ENCODE measurements at regions not wholly inside any gene's neighbourhood (a gene's known extent, or its start where the extent isn't known, plus 50 kb on each side); places are given as distances from the start of the nearest gene placed in this dataset.

GRCh38 chr13:64758521-64759244 lies 2471.5 kb downstream of the PCDH9 start:
- Histone ChIP-seq H3K36me3 (replicated peaks; ENCODE audit: low read depth, low read length) (no peaks in the 10 kb centered on the region), H3K79me2 (ENCODE audit: low read length) (no peaks in the 10 kb centered on the region), H3K4me2 (ENCODE audit: low read length) (no peak overlapping the region), H3K9ac (ENCODE audit: low read length) (no peak overlapping the region), H3K27ac (ENCODE audit: low read length) (no peak overlapping the region), H4K20me1 (ENCODE audit: insufficient read depth, low read length) (no peaks in the 10 kb centered on the region), H3K27me3 (ENCODE audit: low read depth, low read length) (no peaks in the 10 kb centered on the region), H3K4me3 (ENCODE audit: low read length) (no peak overlapping the region), H3K4me1 (ENCODE audit: low read length) (no peaks in the 10 kb centered on the region), H2AFZ (ENCODE audit: low read depth, low read length) (no peak overlapping the region), H3K9me3 (ENCODE audit: insufficient read depth, low read length) (no peaks in the 10 kb centered on the region)
- no peak for TF ChIP-seq EZH2phosphoT487 (IDR thresholded peaks at IDR 0.05; ENCODE audit: low read depth)
- no peak for TF ChIP-seq CTCF (IDR thresholded peaks at IDR 0.05; ENCODE audit: low read depth, low read length)

GRCh38 chr13:64756621-64757020 lies 2473.5 kb downstream of the PCDH9 start:
- Histone ChIP-seq H3K4me3 (ENCODE audit: low read length) (no peak overlapping the region), H3K27me3 (ENCODE audit: low read depth, low read length) (no peaks in the 10 kb centered on the region), H3K9me3 (ENCODE audit: insufficient read depth, low read length) (no peaks in the 10 kb centered on the region), H3K9ac (ENCODE audit: low read length) (no peak overlapping the region), H3K36me3 (replicated peaks; ENCODE audit: low read depth, low read length) (no peaks in the 10 kb centered on the region), H4K20me1 (ENCODE audit: insufficient read depth, low read length) (no peaks in the 10 kb centered on the region), H3K27ac (ENCODE audit: low read length) (no peak overlapping the region), H3K4me2 (ENCODE audit: low read length) (no peak overlapping the region), H3K79me2 (ENCODE audit: low read length) (no peaks in the 10 kb centered on the region), H2AFZ (ENCODE audit: low read depth, low read length) (no peak overlapping the region), H3K4me1 (ENCODE audit: low read length) (no peaks in the 10 kb centered on the region)
- TF ChIP-seq EZH2phosphoT487 (IDR thresholded peaks at IDR 0.05; ENCODE audit: low read depth) (no peak), CTCF (IDR thresholded peaks at IDR 0.05; ENCODE audit: low read depth, low read length) (no peak)

GRCh38 chr13:64755961-64756360 lies 2474.2 kb downstream of the PCDH9 start:
- Histone ChIP-seq H3K9ac (ENCODE audit: low read length) (no peak overlapping the region), H2AFZ (ENCODE audit: low read depth, low read length) (no peak overlapping the region), H3K27ac (ENCODE audit: low read length) (no peak overlapping the region), H3K79me2 (ENCODE audit: low read length) (no peaks in the 10 kb centered on the region), H3K36me3 (replicated peaks; ENCODE audit: low read depth, low read length) (no peaks in the 10 kb centered on the region), H3K4me3 (ENCODE audit: low read length) (no peak overlapping the region), H3K27me3 (ENCODE audit: low read depth, low read length) (no peaks in the 10 kb centered on the region), H3K9me3 (ENCODE audit: insufficient read depth, low read length) (no peaks in the 10 kb centered on the region), H3K4me2 (ENCODE audit: low read length) (no peak overlapping the region), H4K20me1 (ENCODE audit: insufficient read depth, low read length) (no peaks in the 10 kb centered on the region), H3K4me1 (ENCODE audit: low read length) (no peaks in the 10 kb centered on the region)
- TF ChIP-seq CTCF (IDR thresholded peaks at IDR 0.05; ENCODE audit: low read depth, low read length), result no peak
- TF ChIP-seq EZH2phosphoT487 (IDR thresholded peaks at IDR 0.05; ENCODE audit: low read depth), result no peak

GRCh38 chr13:64753233-64754000 lies 2476.7 kb downstream of the PCDH9 start:
- Histone ChIP-seq H3K27ac (ENCODE audit: low read length) (no peak overlapping the region), H3K4me3 (ENCODE audit: low read length) (no peak overlapping the region), H3K9me3 (ENCODE audit: insufficient read depth, low read length) (no peaks in the 10 kb centered on the region), H3K4me2 (ENCODE audit: low read length) (no peak overlapping the region), H3K79me2 (ENCODE audit: low read length) (no peaks in the 10 kb centered on the region), H4K20me1 (ENCODE audit: insufficient read depth, low read length) (no peaks in the 10 kb centered on the region), H2AFZ (ENCODE audit: low read depth, low read length) (no peak overlapping the region), H3K27me3 (ENCODE audit: low read depth, low read length) (no peaks in the 10 kb centered on the region), H3K4me1 (ENCODE audit: low read length) (no peaks in the 10 kb centered on the region), H3K9ac (ENCODE audit: low read length) (no peak overlapping the region), H3K36me3 (replicated peaks; ENCODE audit: low read depth, low read length) (no peaks in the 10 kb centered on the region)
- TF ChIP-seq EZH2phosphoT487 (IDR thresholded peaks at IDR 0.05; ENCODE audit: low read depth) (no peak), CTCF (IDR thresholded peaks at IDR 0.05; ENCODE audit: low read depth, low read length) (no peak)
